ENCODE measurements at regions not wholly inside any gene's neighbourhood (a gene's known extent, or its start where the extent isn't known, plus 50 kb on each side); places are given as distances from the start of the nearest gene placed in this dataset.

DNA sequence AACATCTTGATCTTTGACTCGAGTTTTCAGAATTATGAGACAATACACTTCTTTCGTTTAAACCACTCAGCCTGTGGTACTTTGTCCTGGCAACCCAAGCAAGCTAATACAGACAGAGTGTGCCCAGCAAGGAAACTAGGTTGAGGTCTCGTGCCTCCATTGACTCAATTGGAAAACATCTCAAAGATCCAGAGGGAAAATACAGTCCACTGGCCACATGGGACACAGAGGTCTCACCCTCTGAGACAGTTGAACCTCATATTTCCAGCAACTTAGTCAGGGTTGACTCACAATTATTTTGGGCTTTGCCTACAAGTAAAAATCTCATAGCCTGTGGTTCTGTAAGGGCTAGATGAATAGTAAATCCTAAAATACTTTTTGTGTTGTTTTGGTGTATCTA, 631.5 kb downstream of the MTRR start:
- no peak for DNase-seq
- BruUV-seq (replicated peaks): no TSS peak
- Histone ChIP-seq H3K27me3 (replicated peaks; ENCODE audit: control insufficient read depth, insufficient read depth, low read length) (no peaks in the 10 kb centered on the region), H3K36me3 (ENCODE audit: control insufficient read depth, insufficient read depth, low read length) (no peaks in the 10 kb centered on the region), H3K9me3 (no peaks in the 10 kb centered on the region), H3K4me1 (no peaks in the 10 kb centered on the region), H3K4me3 (ENCODE audit: low read depth, low read length) (no peak overlapping the region)
- TF ChIP-seq, protein P1, sequence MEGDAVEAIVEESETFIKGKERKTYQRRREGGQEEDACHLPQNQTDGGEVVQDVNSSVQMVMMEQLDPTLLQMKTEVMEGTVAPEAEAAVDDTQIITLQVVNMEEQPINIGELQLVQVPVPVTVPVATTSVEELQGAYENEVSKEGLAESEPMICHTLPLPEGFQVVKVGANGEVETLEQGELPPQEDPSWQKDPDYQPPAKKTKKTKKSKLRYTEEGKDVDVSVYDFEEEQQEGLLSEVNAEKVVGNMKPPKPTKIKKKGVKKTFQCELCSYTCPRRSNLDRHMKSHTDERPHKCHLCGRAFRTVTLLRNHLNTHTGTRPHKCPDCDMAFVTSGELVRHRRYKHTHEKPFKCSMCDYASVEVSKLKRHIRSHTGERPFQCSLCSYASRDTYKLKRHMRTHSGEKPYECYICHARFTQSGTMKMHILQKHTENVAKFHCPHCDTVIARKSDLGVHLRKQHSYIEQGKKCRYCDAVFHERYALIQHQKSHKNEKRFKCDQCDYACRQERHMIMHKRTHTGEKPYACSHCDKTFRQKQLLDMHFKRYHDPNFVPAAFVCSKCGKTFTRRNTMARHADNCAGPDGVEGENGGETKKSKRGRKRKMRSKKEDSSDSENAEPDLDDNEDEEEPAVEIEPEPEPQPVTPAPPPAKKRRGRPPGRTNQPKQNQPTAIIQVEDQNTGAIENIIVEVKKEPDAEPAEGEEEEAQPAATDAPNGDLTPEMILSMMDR (IDR thresholded peaks at IDR 0.05; ENCODE audit: insufficient read depth in 1 of 2, low read depth in 1 of 2, low read length in 1 of 2, severe bottlenecking in 1 of 2, unreplicated experiment in 1 of 2): no peak
- intact Hi-C loops (cut with micrococcal nuclease; ENCODE audit: unreplicated experiment): no loop called here
- ChIA-PET POLR2A (no interaction called here), CTCF (no interaction called here)
- Mint-ChIP-seq H3K27me3 (ENCODE audit: insufficient read depth, unreplicated experiment) (no peaks in the 10 kb centered on the region), H3K36me3 (ENCODE audit: insufficient read depth, unreplicated experiment) (no peaks in the 10 kb centered on the region), H3K4me3 (ENCODE audit: unreplicated experiment) (no peak overlapping the region), H3K9me3 (ENCODE audit: unreplicated experiment) (peaks cover 38% of the 10 kb centered on the region), H3K27ac (ENCODE audit: unreplicated experiment) (no peak overlapping the region), H3K4me1 (ENCODE audit: low read depth, unreplicated experiment) (no peaks in the 10 kb centered on the region)

DNA sequence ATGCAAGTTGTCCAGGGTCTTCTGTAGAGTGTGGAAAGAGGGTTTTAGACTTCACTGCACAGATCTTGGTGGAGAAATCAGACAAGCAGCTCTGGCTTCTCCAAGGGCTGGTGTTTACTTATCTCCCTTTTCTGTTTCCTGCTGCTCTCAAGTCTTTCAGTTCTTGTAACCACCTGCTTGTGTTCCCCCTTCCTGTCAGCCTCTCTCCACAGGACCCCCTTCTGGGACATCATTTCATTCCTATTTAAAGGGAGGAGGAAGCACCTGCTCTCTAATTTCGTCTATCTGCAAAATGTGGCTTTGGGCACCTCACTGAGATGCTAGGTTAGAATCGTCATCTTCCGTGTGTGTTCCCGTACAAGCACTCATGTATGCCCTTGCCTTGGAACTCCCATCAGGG, 636.2 kb downstream of the MTRR start:
- H3K9me3 Mint-ChIP-seq (ENCODE audit: unreplicated experiment): no peaks in the 10 kb centered on the region
- ChIA-PET POLR2A (no interaction called here), CTCF (no interaction called here)
- H3K27me3 Mint-ChIP-seq (ENCODE audit: insufficient read depth, unreplicated experiment): peaks cover 2% of the 10 kb centered on the region
- Histone ChIP-seq H3K27me3 (replicated peaks; ENCODE audit: control insufficient read depth, insufficient read depth, low read length) (no peaks in the 10 kb centered on the region), H3K9me3 (no peaks in the 10 kb centered on the region), H3K4me3 (ENCODE audit: low read depth, low read length) (no peak overlapping the region), H3K4me1 (no peaks in the 10 kb centered on the region), H3K36me3 (ENCODE audit: control insufficient read depth, insufficient read depth, low read length) (no peaks in the 10 kb centered on the region)
- intact Hi-C loops (cut with micrococcal nuclease; ENCODE audit: unreplicated experiment): no loop called here
- H3K4me1 Mint-ChIP-seq (ENCODE audit: low read depth, unreplicated experiment): no peaks in the 10 kb centered on the region
- no peaks in the 10 kb centered on the region for H3K36me3 Mint-ChIP-seq (ENCODE audit: insufficient read depth, unreplicated experiment)
- DNase-seq: no peak
- H3K27ac Mint-ChIP-seq (ENCODE audit: unreplicated experiment): no peak overlapping the region
- H3K4me3 Mint-ChIP-seq (ENCODE audit: unreplicated experiment): no peak overlapping the region
- no TSS peak for BruUV-seq (replicated peaks)
- TF ChIP-seq, protein P1 (IDR thresholded peaks at IDR 0.05; ENCODE audit: insufficient read depth in 1 of 2, low read depth in 1 of 2, low read length in 1 of 2, severe bottlenecking in 1 of 2, unreplicated experiment in 1 of 2): no peak

DNA sequence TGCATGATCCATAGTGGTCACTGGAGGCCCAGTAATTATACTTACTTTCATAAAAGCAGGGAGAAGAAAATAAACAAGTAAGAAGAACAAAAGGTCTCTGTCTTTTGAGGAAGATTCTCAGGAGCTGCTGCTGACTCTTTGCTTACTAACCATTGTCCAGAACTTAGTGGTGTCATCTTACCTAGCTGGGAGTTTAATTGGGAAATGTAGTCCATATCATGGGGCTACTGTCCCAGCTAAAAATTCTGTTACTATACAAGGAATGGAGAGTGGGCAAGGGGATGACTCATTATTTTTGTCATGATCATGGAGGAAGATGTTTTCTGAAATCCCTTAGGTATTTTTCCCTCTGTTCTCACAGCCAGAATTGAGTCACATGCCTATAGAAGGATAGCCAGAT, 639.3 kb downstream of the MTRR start:
- Histone ChIP-seq H3K9me3 (no peaks in the 10 kb centered on the region), H3K4me3 (ENCODE audit: low read depth, low read length) (no peak overlapping the region), H3K27me3 (replicated peaks; ENCODE audit: control insufficient read depth, insufficient read depth, low read length) (no peaks in the 10 kb centered on the region), H3K4me1 (no peaks in the 10 kb centered on the region), H3K36me3 (ENCODE audit: control insufficient read depth, insufficient read depth, low read length) (no peaks in the 10 kb centered on the region)
- ChIA-PET CTCF (no interaction called here), POLR2A (no interaction called here)
- no TSS peak for BruUV-seq (replicated peaks)
- H3K4me1 Mint-ChIP-seq (ENCODE audit: low read depth, unreplicated experiment): no peaks in the 10 kb centered on the region
- intact Hi-C loops (cut with micrococcal nuclease; ENCODE audit: unreplicated experiment): no loop called here
- H3K27me3 Mint-ChIP-seq (ENCODE audit: insufficient read depth, unreplicated experiment): peaks cover 4% of the 10 kb centered on the region
- no peak overlapping the region for H3K4me3 Mint-ChIP-seq (ENCODE audit: unreplicated experiment)
- TF ChIP-seq, protein P1 (IDR thresholded peaks at IDR 0.05; ENCODE audit: insufficient read depth in 1 of 2, low read depth in 1 of 2, low read length in 1 of 2, severe bottlenecking in 1 of 2, unreplicated experiment in 1 of 2): no peak
- no peaks in the 10 kb centered on the region for H3K36me3 Mint-ChIP-seq (ENCODE audit: insufficient read depth, unreplicated experiment)
- H3K9me3 Mint-ChIP-seq (ENCODE audit: unreplicated experiment): no peaks in the 10 kb centered on the region
- no peak overlapping the region for H3K27ac Mint-ChIP-seq (ENCODE audit: unreplicated experiment)
- DNase-seq: no peak

All from Caco-2 (cell line).